GM12891 (cell line): ENCODE measurements at regions not wholly inside any gene's neighbourhood (a gene's known extent, or its start where the extent isn't known, plus 50 kb on each side); places are given as distances from the start of the nearest gene placed in this dataset.

ENCODE experiments used
- DNase-seq: peaks from one replicate; pipeline ENCODE4 v3.0.0; 2011; ENCODE audit warnings: low spot score; ENCODE audit not compliant: insufficient read length
- FAIRE-seq: peaks from 2 replicates; lab custom pipeline; 2011; peaks lifted over from hg19 to GRCh38; lab: Jason Lieb, UNC
- PAX5 ChIP-seq: IDR thresholded peaks from 2 replicates; pipeline ENCODE4 v1.6.1; 2011; ENCODE audit warnings: low read length, moderate library complexity, mild to moderate bottlenecking; ENCODE audit not compliant: insufficient read depth, severe bottlenecking
- POLR2A ChIP-seq: IDR thresholded peaks from 2 replicates; pipeline ENCODE4 v1.6.1; 2011; ENCODE audit warnings: low read depth, low read length, control low read depth
- POLR2AphosphoS5 ChIP-seq: IDR thresholded peaks from 2 replicates; pipeline ENCODE4 v1.6.1; 2011; ENCODE audit warnings: low read depth, low read length, control low read depth
- POU2F2 ChIP-seq: IDR thresholded peaks from 2 replicates; pipeline ENCODE4 v1.6.1; 2011; ENCODE audit warnings: low read depth, mild to moderate bottlenecking, control low read depth, low read length, moderate library complexity
- SPI1 ChIP-seq: IDR thresholded peaks from 2 replicates; pipeline ENCODE4 v1.6.1; 2011; ENCODE audit warnings: low read depth, low read length, control low read depth
- TAF1 ChIP-seq: IDR thresholded peaks from 2 replicates; pipeline ENCODE4 v1.6.1; 2011; ENCODE audit warnings: low read depth, low read length, control low read depth

GRCh38 chr1:81600878-81601622, 199.7 kb upstream of the ADGRL2 start:
- FAIRE-seq: no peak
- no peak for DNase-seq
- TF ChIP-seq POLR2A (no peak), TAF1 (no peak), POLR2AphosphoS5 (no peak), SPI1 (no peak), POU2F2 (no peak)

DNA sequence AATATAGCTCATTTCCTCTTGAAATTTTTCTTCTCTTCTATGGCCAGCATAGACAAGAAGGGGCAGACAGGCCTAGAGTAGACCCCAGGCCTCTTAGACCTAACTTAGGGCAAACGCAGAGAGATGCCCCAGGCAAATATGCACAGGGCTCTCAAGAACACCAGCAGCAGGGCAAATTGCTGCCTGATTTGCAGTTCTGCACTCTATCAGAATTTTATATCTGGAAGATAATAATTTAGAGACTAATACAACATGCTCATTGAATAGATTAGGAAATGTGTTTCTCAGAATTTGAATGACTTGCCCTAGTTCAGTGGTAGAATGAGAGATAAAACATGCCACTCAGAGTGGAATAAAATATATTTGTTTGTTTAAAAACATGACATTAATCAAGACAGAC, 200.4 kb upstream of the ADGRL2 start:
- TF ChIP-seq POLR2A (no peak), TAF1 (no peak), POLR2AphosphoS5 (no peak), POU2F2 (no peak), PAX5 (no peak), SPI1 (no peak)
- no peak for DNase-seq
- no peak for FAIRE-seq

DNA sequence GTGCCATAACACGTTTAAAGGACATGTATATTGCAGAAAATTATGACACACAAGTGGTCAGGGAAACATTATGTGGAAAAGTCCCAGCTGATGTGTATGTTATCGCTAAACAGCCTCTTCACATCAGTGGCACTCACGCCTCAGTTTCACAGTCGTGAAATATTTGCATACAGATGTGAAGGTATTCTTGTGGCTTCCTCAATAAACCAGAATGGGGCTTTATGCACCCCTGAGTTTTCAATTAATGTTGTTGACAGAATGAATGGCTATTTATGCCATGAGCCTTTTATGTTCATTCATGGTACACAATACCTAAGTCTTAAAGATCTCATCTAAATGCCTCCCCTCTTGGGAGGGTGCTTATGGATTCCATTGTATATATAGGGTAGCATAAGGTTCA, 202.1 kb upstream of the ADGRL2 start:
- TF ChIP-seq TAF1 (no peak), SPI1 (no peak), POU2F2 (no peak), PAX5 (no peak), POLR2AphosphoS5 (no peak), POLR2A (no peak)
- no peak for FAIRE-seq

GRCh38 chr1:81597720-81598426, 202.9 kb upstream of the ADGRL2 start:
- DNase-seq (no peak), FAIRE-seq (no peak)
- TF ChIP-seq POLR2AphosphoS5: no peak
- TF ChIP-seq TAF1: no peak
- TF ChIP-seq POLR2A: no peak
- TF ChIP-seq PAX5: no peak
- no peak for TF ChIP-seq POU2F2
- TF ChIP-seq SPI1: no peak

More for the DNA sequence above, 202.1 kb upstream of the ADGRL2 start:
- DNase-seq: no peak

DNA sequence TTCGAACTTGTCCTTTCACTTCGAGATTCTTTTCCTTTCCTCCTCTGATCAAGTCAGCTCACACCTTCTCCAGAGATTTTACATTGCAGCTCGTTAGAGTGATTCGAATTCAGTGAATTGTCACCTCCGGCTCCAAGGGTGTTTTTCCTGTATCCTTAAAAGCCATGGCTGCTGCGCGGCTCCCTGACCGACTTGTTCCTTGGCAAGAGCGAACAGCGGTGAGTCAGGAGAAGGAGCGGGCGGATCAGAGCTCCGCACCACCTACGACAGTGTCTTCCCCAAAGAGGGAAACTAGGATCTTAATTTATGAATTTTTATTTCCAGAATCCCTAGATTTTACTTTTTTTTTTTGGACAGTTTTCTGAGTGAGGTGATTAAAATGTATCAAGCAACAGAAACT, 204.4 kb upstream of the ADGRL2 start:
- DNase-seq (no peak), FAIRE-seq (no peak)
- no peak for TF ChIP-seq SPI1
- TF ChIP-seq POLR2A: no peak
- no peak for TF ChIP-seq POLR2AphosphoS5
- TF ChIP-seq TAF1: no peak
- no peak for TF ChIP-seq PAX5
- TF ChIP-seq POU2F2: no peak

DNA sequence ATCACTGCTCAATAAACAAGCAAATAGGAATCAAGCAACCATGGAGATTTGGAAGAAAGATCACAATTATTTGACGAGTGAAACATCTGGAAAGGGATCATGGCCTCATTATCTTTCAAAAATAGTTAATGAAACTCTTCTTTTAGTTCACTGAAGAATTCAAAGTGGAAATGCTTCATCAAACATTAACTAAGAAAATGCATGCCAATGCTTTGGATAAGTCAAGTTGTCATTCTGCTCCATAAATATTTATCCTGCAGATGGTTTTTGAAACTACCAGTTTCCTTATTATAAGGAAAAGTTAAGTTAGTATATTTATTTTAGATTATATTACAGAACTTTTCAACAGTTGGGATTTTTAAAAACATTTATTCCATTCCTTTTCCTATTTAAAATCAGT, 206.5 kb upstream of the ADGRL2 start:
- no peak for TF ChIP-seq PAX5
- TF ChIP-seq POLR2A: no peak
- no peak for TF ChIP-seq POLR2AphosphoS5
- TF ChIP-seq SPI1: no peak
- no peak for TF ChIP-seq TAF1
- TF ChIP-seq POU2F2: no peak
- FAIRE-seq (no peak), DNase-seq (no peak)

DNA sequence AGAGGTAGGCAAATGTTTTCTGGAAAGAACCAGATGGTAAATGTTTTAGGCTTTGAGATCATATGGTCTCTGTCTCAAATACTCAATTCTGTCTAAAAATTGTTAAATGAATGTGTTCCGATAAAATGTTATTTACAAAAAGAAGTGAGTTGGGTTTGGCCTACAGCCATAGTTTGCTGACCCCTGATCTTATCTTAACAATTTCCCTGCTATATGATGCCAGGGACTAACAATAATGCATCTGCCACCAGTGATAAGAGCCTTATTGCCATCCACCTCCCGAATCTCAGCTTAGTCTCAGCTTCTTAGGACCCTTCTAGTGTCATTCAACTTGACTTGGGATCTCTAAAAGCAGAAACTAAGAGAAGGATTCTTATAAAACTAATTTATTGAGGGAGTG, 208.5 kb upstream of the ADGRL2 start:
- FAIRE-seq: no peak
- TF ChIP-seq SPI1 (no peak), POLR2AphosphoS5 (no peak), POU2F2 (no peak), PAX5 (no peak), TAF1 (no peak), POLR2A (no peak)
- DNase-seq: no peak

DNA sequence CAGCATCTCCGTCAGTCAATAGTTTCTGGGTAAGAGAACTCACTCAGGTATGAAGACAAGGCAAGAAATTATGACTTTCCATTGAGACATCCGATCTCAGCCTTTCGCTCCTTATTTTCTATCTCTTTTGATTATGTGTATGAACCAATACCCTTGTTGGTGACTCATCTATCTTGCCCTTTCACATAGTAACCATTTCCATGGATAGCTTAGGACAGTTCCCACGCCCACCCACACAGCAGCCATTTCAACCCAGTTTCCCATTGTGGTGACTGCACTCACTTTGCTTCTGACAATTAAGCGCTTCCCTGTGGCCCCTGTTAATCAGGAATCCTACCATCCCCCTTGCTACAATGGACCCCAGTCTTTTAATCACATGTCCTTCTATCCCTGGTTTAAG, 210.6 kb upstream of the ADGRL2 start:
- FAIRE-seq (no peak), DNase-seq (no peak)
- TF ChIP-seq POU2F2 (no peak), SPI1 (no peak), POLR2AphosphoS5 (no peak), POLR2A (no peak), TAF1 (no peak), PAX5 (no peak)

DNA sequence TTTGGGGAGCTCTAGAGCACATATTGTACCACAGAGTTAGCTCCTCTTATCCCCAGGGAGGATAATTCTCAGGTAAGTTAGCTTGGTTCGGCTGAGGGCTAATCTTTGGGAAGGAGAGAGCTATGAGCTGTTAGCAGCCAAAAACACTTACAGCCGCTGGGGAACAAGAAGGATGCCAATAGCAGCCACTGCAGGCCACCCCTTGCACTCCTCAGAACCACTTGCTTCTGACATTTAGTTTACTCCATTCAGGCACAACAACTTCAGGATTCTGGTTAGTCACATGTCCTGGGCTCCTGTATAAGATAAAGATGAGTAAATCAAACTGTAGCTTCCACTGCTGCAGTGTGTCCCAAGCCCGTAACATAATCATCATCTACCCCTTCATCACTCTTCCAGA, 212.6 kb upstream of the ADGRL2 start:
- DNase-seq (no peak), FAIRE-seq (no peak)
- TF ChIP-seq SPI1: no peak
- TF ChIP-seq POLR2A: no peak
- no peak for TF ChIP-seq POU2F2
- TF ChIP-seq TAF1: no peak
- no peak for TF ChIP-seq PAX5
- no peak for TF ChIP-seq POLR2AphosphoS5
